Liver (tissue), 8 donors: ENCODE measurements at regions not wholly inside any gene's neighbourhood (a gene's known extent, or its start where the extent isn't known, plus 50 kb on each side); places are given as distances from the start of the nearest gene placed in this dataset.

ENCODE experiments used
- DNase-seq: peaks from one replicate; pipeline ENCODE4 v3.0.0-alpha.2; 2017; ENCODE audit warnings: low spot score
- H3K27ac ChIP-seq, 2 donors: one replicate each; pipeline ENCODE4 v1.7.0; 2013; ENCODE audit warnings: inconsistent platforms in 2 of 2, low read length in 2 of 2, control low read depth in 1 of 2, low read depth in 1 of 2, mild to moderate bottlenecking in 1 of 2
- H3K27me3 ChIP-seq, 4 donors: one replicate each; pipeline versions ENCODE4 v1.6.1 to v1.7.0; 2013; ENCODE audit warnings: low read length in 3 of 4, inconsistent platforms in 1 of 4, mild to moderate bottlenecking in 1 of 4, moderate library complexity in 1 of 4; ENCODE audit not compliant: control insufficient read depth in 4 of 4, insufficient read depth in 4 of 4
- H3K36me3 ChIP-seq, 4 donors: one replicate each; pipeline versions ENCODE4 v1.6.1 to v1.7.0; 2013; ENCODE audit warnings: low read length in 3 of 4, mild to moderate bottlenecking in 3 of 4, low read depth in 1 of 4, moderate library complexity in 1 of 4; ENCODE audit not compliant: control insufficient read depth in 4 of 4, insufficient read depth in 3 of 4
- H3K4me1 ChIP-seq, 4 donors: one replicate each; pipeline versions ENCODE4 v1.6.1 to v1.7.0; 2013; ENCODE audit warnings: low read length in 3 of 4, mild to moderate bottlenecking in 3 of 4, moderate library complexity in 1 of 4; ENCODE audit not compliant: control insufficient read depth in 4 of 4, insufficient read depth in 4 of 4
- H3K4me3 ChIP-seq, 3 donors: one replicate each; pipeline versions ENCODE4 v1.6.1 to v1.7.0; 2013; ENCODE audit warnings: low read length in 3 of 3, control low read depth in 1 of 3, low read depth in 1 of 3, mild to moderate bottlenecking in 1 of 3
- H3K9ac ChIP-seq, 2 donors: one replicate each; pipeline ENCODE4 v1.7.0; 2013; ENCODE audit warnings: low read length in 2 of 2, mild to moderate bottlenecking in 2 of 2, moderate library complexity in 2 of 2, control low read depth in 1 of 2, low read depth in 1 of 2
- H3K9me3 ChIP-seq, 4 donors: one replicate each; pipeline versions ENCODE4 v1.6.1 to v1.7.0; 2013; ENCODE audit warnings: low read length in 3 of 4; ENCODE audit not compliant: control insufficient read depth in 4 of 4
- EGR1 ChIP-seq, 2 donors: IDR thresholded peaks; 2 replicates each; pipeline ENCODE4 v1.6.1; 2016 to 2018; ENCODE audit warnings: antibody characterized with exemption in 2 of 2, low read depth in 2 of 2
- FOXA1 ChIP-seq: IDR thresholded peaks from 2 replicates; pipeline ENCODE4 v1.6.1; 2016; ENCODE audit warnings: antibody characterized with exemption
- FOXA2 ChIP-seq: IDR thresholded peaks from 2 replicates; pipeline ENCODE4 v1.6.1; 2016; ENCODE audit warnings: antibody characterized with exemption
- GABPA ChIP-seq, 2 donors: IDR thresholded peaks in 1 of 2; conservative IDR thresholded peaks in 1 of 2; 2 replicates each; pipeline ENCODE4 v1.6.1; 2016; ENCODE audit warnings: antibody characterized with exemption in 2 of 2, mild to moderate bottlenecking in 1 of 2, moderate library complexity in 1 of 2
- HNF4A ChIP-seq, 2 donors: conservative IDR thresholded peaks; 2 replicates each; pipeline ENCODE4 v1.6.1; 2016; ENCODE audit warnings: antibody characterized with exemption in 2 of 2, mild to moderate bottlenecking in 2 of 2
- HNF4G ChIP-seq: IDR thresholded peaks from 2 replicates; pipeline ENCODE4 v1.6.1; 2016; ENCODE audit warnings: antibody characterized with exemption
- JUND ChIP-seq, 2 donors: IDR thresholded peaks; 2 replicates each; pipeline ENCODE4 v1.6.1; 2016; ENCODE audit warnings: antibody characterized with exemption in 2 of 2
- NR2F2 ChIP-seq: IDR thresholded peaks from 2 replicates; pipeline ENCODE4 v1.6.1; 2016; ENCODE audit warnings: antibody characterized with exemption
- RAD21 ChIP-seq, 2 donors: IDR thresholded peaks; 2 replicates each; pipeline ENCODE4 v1.6.1; 2016; ENCODE audit warnings: antibody characterized with exemption in 2 of 2, mild to moderate bottlenecking in 2 of 2
- RXRA ChIP-seq, 2 donors: IDR thresholded peaks; 2 replicates each; pipeline ENCODE4 v1.6.1; 2017 to 2018; ENCODE audit warnings: antibody characterized with exemption in 2 of 2, mild to moderate bottlenecking in 1 of 2
- SP1 ChIP-seq: IDR thresholded peaks from 2 replicates; pipeline ENCODE4 v1.6.1; 2018; ENCODE audit warnings: antibody characterized with exemption, mild to moderate bottlenecking
- TAF1 ChIP-seq: conservative IDR thresholded peaks from 2 replicates; pipeline ENCODE4 v1.6.1; 2016; ENCODE audit warnings: antibody characterized with exemption, mild to moderate bottlenecking
- YY1 ChIP-seq: IDR thresholded peaks from 2 replicates; pipeline ENCODE4 v1.6.1; 2016; ENCODE audit warnings: antibody characterized with exemption, mild to moderate bottlenecking
- WGBS: extraction: QIAGEN DNeasy Blood & Tissue Kit; methylation state at CpG from one replicate; pipeline ENCODE4 v1.1.7; 2013; 5-methylcytosine and 5-hydroxymethylcytosine counted together
- TF ChIP-seq, protein P1 (sequence below): fragments of 150-350 bp; IDR thresholded peaks from 2 replicates; pipeline ENCODE4 v1.5.1; 2017; ENCODE audit warnings: improper control_type of control experiment, low read depth, low read length; ENCODE audit not compliant: missing input control
- TF ChIP-seq, protein P2 (sequence below): IDR thresholded peaks from 2 replicates; pipeline ENCODE4 v1.6.1; 2016; ENCODE audit warnings: antibody characterized with exemption
- TF ChIP-seq, protein P3 (sequence below): IDR thresholded peaks from 2 replicates; pipeline ENCODE4 v1.6.1; 2016; ENCODE audit warnings: antibody characterized with exemption
- TF ChIP-seq, protein P4 (sequence below): IDR thresholded peaks from 2 replicates; pipeline ENCODE4 v1.6.1; 2016; ENCODE audit warnings: antibody characterized with exemption, mild to moderate bottlenecking
- TF ChIP-seq, protein P5 (sequence below): IDR thresholded peaks from 2 replicates; pipeline ENCODE4 v1.6.1; 2016; ENCODE audit warnings: antibody characterized with exemption
- donor health status: healthy.
- donor health status: healthy.
- donor health status: healthy.
- donor health status: healthy.
- donor health status: healthy.

DNA sequence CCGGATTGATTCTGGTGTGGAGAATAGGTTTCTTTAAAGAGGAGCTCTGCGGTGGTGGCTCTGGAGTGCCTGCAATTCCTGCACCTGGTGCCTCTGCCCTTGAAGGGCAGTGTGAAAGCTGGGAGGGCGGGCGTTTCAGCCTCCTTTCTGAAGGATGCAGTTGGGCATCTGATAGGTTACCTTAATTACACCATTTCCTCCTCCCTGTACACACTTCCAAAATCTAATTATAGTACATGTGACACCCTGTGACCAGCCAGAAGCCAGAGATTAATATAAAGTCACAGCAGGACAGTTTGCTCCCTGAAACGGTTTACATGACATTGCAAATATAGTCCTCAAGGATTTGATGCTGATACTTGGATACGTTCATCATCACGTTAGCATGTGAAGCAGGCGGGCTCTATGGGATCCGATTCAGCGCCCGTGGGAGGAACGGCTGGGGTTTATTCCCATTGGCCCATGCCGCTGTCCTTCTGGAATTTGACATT, 548.2 kb downstream of the QKI start:
- Histone ChIP-seq H3K9ac (no peak overlapping the region), H3K27me3 (no peaks in the 10 kb centered on the region), H3K36me3 (no peaks in the 10 kb centered on the region), H3K9me3 (no peaks in the 10 kb centered on the region), H3K4me1 (no peaks in the 10 kb centered on the region), H3K4me3 (no peak overlapping the region), H3K27ac (no peak overlapping the region)
- WGBS: 92% methylated on average over 13 of the region's 13 CpGs
- no peak for TF ChIP-seq TAF1
- TF ChIP-seq JUND (IDR thresholded peaks at IDR 0.05): no peak
- TF ChIP-seq, protein P1, sequence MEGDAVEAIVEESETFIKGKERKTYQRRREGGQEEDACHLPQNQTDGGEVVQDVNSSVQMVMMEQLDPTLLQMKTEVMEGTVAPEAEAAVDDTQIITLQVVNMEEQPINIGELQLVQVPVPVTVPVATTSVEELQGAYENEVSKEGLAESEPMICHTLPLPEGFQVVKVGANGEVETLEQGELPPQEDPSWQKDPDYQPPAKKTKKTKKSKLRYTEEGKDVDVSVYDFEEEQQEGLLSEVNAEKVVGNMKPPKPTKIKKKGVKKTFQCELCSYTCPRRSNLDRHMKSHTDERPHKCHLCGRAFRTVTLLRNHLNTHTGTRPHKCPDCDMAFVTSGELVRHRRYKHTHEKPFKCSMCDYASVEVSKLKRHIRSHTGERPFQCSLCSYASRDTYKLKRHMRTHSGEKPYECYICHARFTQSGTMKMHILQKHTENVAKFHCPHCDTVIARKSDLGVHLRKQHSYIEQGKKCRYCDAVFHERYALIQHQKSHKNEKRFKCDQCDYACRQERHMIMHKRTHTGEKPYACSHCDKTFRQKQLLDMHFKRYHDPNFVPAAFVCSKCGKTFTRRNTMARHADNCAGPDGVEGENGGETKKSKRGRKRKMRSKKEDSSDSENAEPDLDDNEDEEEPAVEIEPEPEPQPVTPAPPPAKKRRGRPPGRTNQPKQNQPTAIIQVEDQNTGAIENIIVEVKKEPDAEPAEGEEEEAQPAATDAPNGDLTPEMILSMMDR: no peak
- TF ChIP-seq, protein P2, sequence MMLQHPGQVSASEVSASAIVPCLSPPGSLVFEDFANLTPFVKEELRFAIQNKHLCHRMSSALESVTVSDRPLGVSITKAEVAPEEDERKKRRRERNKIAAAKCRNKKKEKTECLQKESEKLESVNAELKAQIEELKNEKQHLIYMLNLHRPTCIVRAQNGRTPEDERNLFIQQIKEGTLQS: no peak
- no peak for TF ChIP-seq HNF4A (conservative IDR thresholded peaks at IDR 0.05)
- no peak for DNase-seq

DNA sequence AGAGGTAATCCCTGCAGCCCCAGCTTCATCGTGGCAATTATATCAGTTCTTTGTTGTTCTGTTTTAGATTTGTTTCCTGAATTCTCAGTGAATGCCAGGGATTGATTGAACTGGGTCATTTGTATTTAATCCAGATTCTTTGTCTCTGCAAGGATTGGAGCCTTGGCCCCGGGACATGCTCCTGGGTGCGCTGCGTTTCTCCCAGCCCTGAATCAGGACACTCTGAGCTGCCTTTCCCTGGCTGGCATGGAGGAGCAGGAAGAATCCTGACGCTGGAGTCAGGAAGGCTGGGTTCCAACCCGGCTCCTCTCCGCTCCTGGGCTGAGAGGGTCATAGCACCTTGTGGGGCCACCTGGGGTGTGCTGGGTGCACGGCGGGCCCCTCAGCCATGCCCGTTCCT, 545.6 kb downstream of the QKI start:
- DNase-seq: no peak
- H3K27ac ChIP-seq: no peak overlapping the region
- H3K36me3 ChIP-seq: no peaks in the 10 kb centered on the region
- H3K9me3 ChIP-seq: no peaks in the 10 kb centered on the region
- H3K4me3 ChIP-seq: no peak overlapping the region
- WGBS: 79% methylated on average over 10 of the region's 10 CpGs
- TF ChIP-seq, protein P3, sequence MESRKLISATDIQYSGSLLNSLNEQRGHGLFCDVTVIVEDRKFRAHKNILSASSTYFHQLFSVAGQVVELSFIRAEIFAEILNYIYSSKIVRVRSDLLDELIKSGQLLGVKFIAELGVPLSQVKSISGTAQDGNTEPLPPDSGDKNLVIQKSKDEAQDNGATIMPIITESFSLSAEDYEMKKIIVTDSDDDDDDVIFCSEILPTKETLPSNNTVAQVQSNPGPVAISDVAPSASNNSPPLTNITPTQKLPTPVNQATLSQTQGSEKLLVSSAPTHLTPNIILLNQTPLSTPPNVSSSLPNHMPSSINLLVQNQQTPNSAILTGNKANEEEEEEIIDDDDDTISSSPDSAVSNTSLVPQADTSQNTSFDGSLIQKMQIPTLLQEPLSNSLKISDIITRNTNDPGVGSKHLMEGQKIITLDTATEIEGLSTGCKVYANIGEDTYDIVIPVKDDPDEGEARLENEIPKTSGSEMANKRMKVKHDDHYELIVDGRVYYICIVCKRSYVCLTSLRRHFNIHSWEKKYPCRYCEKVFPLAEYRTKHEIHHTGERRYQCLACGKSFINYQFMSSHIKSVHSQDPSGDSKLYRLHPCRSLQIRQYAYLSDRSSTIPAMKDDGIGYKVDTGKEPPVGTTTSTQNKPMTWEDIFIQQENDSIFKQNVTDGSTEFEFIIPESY: no peak
- TF ChIP-seq, protein P4, sequence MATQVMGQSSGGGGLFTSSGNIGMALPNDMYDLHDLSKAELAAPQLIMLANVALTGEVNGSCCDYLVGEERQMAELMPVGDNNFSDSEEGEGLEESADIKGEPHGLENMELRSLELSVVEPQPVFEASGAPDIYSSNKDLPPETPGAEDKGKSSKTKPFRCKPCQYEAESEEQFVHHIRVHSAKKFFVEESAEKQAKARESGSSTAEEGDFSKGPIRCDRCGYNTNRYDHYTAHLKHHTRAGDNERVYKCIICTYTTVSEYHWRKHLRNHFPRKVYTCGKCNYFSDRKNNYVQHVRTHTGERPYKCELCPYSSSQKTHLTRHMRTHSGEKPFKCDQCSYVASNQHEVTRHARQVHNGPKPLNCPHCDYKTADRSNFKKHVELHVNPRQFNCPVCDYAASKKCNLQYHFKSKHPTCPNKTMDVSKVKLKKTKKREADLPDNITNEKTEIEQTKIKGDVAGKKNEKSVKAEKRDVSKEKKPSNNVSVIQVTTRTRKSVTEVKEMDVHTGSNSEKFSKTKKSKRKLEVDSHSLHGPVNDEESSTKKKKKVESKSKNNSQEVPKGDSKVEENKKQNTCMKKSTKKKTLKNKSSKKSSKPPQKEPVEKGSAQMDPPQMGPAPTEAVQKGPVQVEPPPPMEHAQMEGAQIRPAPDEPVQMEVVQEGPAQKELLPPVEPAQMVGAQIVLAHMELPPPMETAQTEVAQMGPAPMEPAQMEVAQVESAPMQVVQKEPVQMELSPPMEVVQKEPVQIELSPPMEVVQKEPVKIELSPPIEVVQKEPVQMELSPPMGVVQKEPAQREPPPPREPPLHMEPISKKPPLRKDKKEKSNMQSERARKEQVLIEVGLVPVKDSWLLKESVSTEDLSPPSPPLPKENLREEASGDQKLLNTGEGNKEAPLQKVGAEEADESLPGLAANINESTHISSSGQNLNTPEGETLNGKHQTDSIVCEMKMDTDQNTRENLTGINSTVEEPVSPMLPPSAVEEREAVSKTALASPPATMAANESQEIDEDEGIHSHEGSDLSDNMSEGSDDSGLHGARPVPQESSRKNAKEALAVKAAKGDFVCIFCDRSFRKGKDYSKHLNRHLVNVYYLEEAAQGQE: no peak
- TF ChIP-seq YY1 (no peak), SP1 (no peak), RAD21 (IDR thresholded peaks at IDR 0.05) (no peak), JUND (IDR thresholded peaks at IDR 0.05) (no peak), TAF1 (no peak), FOXA2 (no peak), GABPA (IDR thresholded peaks at IDR 0.05 in 1 of 2, conservative IDR thresholded peaks at IDR 0.05 in 1 of 2) (no peak), FOXA1 (no peak), RXRA (IDR thresholded peaks at IDR 0.05) (no peak), HNF4G (no peak), NR2F2 (no peak), HNF4A (conservative IDR thresholded peaks at IDR 0.05) (no peak), EGR1 (IDR thresholded peaks at IDR 0.05; ENCODE audit: low read depth in 2 of 2) (no peak)
- TF ChIP-seq, protein P5, sequence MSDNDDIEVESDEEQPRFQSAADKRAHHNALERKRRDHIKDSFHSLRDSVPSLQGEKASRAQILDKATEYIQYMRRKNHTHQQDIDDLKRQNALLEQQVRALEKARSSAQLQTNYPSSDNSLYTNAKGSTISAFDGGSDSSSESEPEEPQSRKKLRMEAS: no peak
- TF ChIP-seq, protein P2: no peak
- TF ChIP-seq, protein P1: no peak
- H3K4me1 ChIP-seq: peaks cover 0 to 3% (median 0%) of the 10 kb centered on the region in 4 donors
- no peak overlapping the region for H3K9ac ChIP-seq
- no peaks in the 10 kb centered on the region for H3K27me3 ChIP-seq
